ENCODE measurements at regions not wholly inside any gene's neighbourhood (a gene's known extent, or its start where the extent isn't known, plus 50 kb on each side); places are given as distances from the start of the nearest gene placed in this dataset.
A peak's percentile ranks its signal among the peaks of the same experiment; 100 is the strongest.

GRCh38 chr2:41737888-41738287 is 309.9 kb upstream of the PKDCC start:
- intact Hi-C loops (cut with DNase I) = no loop called here
- Histone ChIP-seq H3K4me1 (peaks cover 0 to 25% (median 9%) of the 10 kb centered on the region in 9 donors), H3K4me3 (no peak overlapping the region), H3K36me3 (no peaks in the 10 kb centered on the region), H3K27me3 (no peaks in the 10 kb centered on the region), H3K9me3 (no peaks in the 10 kb centered on the region), H3K27ac (no peak overlapping the region)
- no peak for TF ChIP-seq CTCF (IDR thresholded peaks at IDR 0.05)
- WGBS, 2 donors = 64 to 71% methylated on average over 2 of the region's 2 CpGs
- ATAC-seq = peak in 4 of 8 donors; percentile 40 to 58 (median 48)
- DNase-seq = no peak

GRCh38 chr2:41741951-41742595 is 305.7 kb upstream of the PKDCC start:
- Histone ChIP-seq H3K36me3 (no peaks in the 10 kb centered on the region), H3K4me3 (no peak overlapping the region), H3K27me3 (no peaks in the 10 kb centered on the region), H3K9me3 (peaks cover 0 to 5% (median 0%) of the 10 kb centered on the region in 11 donors), H3K4me1 (peaks cover 0 to 6% (median 0%) of the 10 kb centered on the region in 9 donors), H3K27ac (no peak overlapping the region)
- intact Hi-C loops (cut with DNase I) = no loop called here
- 82 to 84% methylated on average over 2 of the region's 2 CpGs for WGBS, 2 donors
- TF ChIP-seq CTCF (IDR thresholded peaks at IDR 0.05) = no peak
- no peak for ATAC-seq
- DNase-seq = no peak

GRCh38 chr2:41743324-41743723 is 304.5 kb upstream of the PKDCC start:
- intact Hi-C loops (cut with DNase I) = no loop called here
- no peak overlapping the region for H3K27ac ChIP-seq
- H3K9me3 ChIP-seq = peaks cover 0 to 5% (median 0%) of the 10 kb centered on the region in 11 donors
- no peaks in the 10 kb centered on the region for H3K36me3 ChIP-seq
- H3K4me1 ChIP-seq = no peaks in the 10 kb centered on the region
- TF ChIP-seq CTCF (IDR thresholded peaks at IDR 0.05) = no peak
- no peak for DNase-seq
- ATAC-seq = no peak
- no peaks in the 10 kb centered on the region for H3K27me3 ChIP-seq
- 74 to 75% methylated on average over 2 of the region's 2 CpGs for WGBS, 2 donors
- no peak overlapping the region for H3K4me3 ChIP-seq

GRCh38 chr2:41750829-41751228 is 297.0 kb upstream of the PKDCC start:
- Histone ChIP-seq H3K27me3 (peaks cover 0 to 2% (median 0%) of the 10 kb centered on the region in 7 donors), H3K9me3 (peaks cover 0 to 9% (median 0%) of the 10 kb centered on the region in 11 donors), H3K27ac (no peak overlapping the region), H3K4me1 (no peaks in the 10 kb centered on the region), H3K36me3 (no peaks in the 10 kb centered on the region), H3K4me3 (no peak overlapping the region)
- ATAC-seq (no peak), DNase-seq (no peak)
- intact Hi-C loops (cut with DNase I) = no loop called here
- TF ChIP-seq CTCF (IDR thresholded peaks at IDR 0.05) = no peak
- 84% methylated on average over 3 of the region's 3 CpGs for WGBS, 2 donors

All from heart right ventricle (tissue), 16 donors.